Activated naive CD8-positive, alpha-beta T cell treated with anti-CD3 and anti-CD28 coated beads, Interleukin-2, amount 50 U/mL, for 24 hours (primary cell): ENCODE measurements at regions not wholly inside any gene's neighbourhood (a gene's known extent, or its start where the extent isn't known, plus 50 kb on each side); places are given as distances from the start of the nearest gene placed in this dataset.
"Not testable (repeated sequence)": the region's sequence is repeated elsewhere in the genome, so short reads cannot be mapped to it uniquely, and the experiment has no call there.

Experiments
- ATAC-seq: fragments of 150-1000 bp; cut with Tn5 transposase; one replicate; pipeline ENCODE4 v1.10.0; 2021
- DNase-seq: peaks from one replicate; pipeline ENCODE4 v3.0.0; 2021
- H3K27ac Mint-ChIP-seq: one replicate; pipeline ENCODE4 v1.8.0; 2021; ENCODE audit warnings: mild to moderate bottlenecking, mixed read lengths
- H3K27me3 Mint-ChIP-seq: one replicate; pipeline ENCODE4 v1.8.0; 2021; ENCODE audit warnings: mixed read lengths
- H3K36me3 Mint-ChIP-seq: one replicate; pipeline ENCODE4 v1.8.0; 2021; ENCODE audit warnings: low read depth, mixed read lengths
- H3K4me1 Mint-ChIP-seq: one replicate; pipeline ENCODE4 v1.8.0; 2021; ENCODE audit warnings: mixed read lengths
- H3K4me3 Mint-ChIP-seq: one replicate; pipeline ENCODE4 v1.8.0; 2021; ENCODE audit warnings: mild to moderate bottlenecking, moderate library complexity, mixed read lengths
- H3K9me3 Mint-ChIP-seq: one replicate; pipeline ENCODE4 v1.8.0; 2021; ENCODE audit warnings: mixed read lengths

DNA sequence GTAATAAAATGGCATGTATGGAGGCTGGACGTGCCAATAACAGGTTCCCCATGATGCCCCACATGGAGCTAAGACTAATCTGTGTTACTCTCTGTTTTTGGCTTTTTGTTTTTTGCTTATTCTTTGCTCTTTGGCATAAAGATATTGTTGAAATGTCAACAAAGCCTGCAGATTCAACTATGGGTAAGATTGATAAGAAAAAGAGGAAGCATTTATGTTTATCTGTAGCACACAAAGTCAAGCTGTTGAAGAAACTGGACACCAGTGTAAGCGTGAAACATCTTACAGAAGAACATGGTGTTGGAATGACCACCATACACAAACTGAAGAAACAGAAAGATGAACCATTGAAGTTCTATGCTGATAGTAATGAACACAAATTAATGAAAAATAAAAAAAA is 402.7 kb downstream of the LTN1 start:
- ATAC-seq, result no peak
- Mint-ChIP-seq H3K4me3 (no peak overlapping the region), H3K4me1 (no peaks in the 10 kb centered on the region), H3K27ac (no peak overlapping the region), H3K27me3 (no peaks in the 10 kb centered on the region), H3K36me3 (peaks cover 3% of the 10 kb centered on the region), H3K9me3 (peaks cover 12% of the 10 kb centered on the region)
- DNase-seq, result no peak

DNA sequence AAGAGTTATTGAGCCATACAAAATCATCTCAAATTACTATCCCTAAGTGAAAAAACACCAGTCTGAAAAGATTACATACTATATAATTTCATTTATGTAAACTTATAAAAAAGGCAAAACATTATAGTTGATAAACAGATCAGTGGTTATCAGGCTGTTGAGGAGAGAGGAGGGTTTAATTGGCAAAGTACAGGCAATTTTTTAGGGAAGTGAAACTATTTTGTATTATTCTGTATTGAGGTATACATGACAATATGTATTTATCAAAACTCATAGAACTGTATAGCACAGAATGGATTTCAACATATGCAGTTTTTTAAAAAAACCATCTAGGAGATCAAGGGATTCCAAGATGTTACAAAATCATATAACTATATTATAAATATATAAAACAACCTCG is 403.7 kb downstream of the LTN1 start:
- Mint-ChIP-seq H3K36me3 (peaks cover 3% of the 10 kb centered on the region), H3K27ac (no peak overlapping the region), H3K9me3 (peaks cover 12% of the 10 kb centered on the region), H3K4me3 (no peak overlapping the region), H3K27me3 (no peaks in the 10 kb centered on the region), H3K4me1 (no peaks in the 10 kb centered on the region)
- DNase-seq, result no peak
- ATAC-seq, result no peak

DNA sequence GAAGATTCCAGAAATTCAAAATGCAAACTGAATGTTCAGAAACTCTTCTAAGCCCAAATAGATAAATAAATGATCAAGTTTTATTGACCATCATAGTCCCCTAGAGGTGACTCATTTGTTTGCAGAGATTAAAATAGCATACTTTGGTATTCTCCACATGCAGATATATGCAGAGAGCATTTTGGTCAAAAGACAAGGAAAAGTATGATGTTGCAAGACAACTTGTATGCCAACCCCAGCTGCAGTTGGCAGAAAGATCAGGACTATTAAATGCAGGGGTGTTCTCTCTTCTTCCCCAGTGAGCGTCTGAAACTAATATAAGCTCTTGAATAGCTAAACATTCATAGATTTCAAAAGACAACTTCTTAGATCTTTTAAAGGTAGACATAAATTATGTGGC is 404.9 kb downstream of the LTN1 start:
- H3K27me3 Mint-ChIP-seq, result no peaks in the 10 kb centered on the region
- peaks cover 12% of the 10 kb centered on the region for H3K9me3 Mint-ChIP-seq
- H3K36me3 Mint-ChIP-seq, result peaks cover 3% of the 10 kb centered on the region
- H3K4me1 Mint-ChIP-seq, result no peaks in the 10 kb centered on the region
- no peak overlapping the region for H3K4me3 Mint-ChIP-seq
- DNase-seq (no peak), ATAC-seq (no peak)
- H3K27ac Mint-ChIP-seq, result no peak overlapping the region

DNA sequence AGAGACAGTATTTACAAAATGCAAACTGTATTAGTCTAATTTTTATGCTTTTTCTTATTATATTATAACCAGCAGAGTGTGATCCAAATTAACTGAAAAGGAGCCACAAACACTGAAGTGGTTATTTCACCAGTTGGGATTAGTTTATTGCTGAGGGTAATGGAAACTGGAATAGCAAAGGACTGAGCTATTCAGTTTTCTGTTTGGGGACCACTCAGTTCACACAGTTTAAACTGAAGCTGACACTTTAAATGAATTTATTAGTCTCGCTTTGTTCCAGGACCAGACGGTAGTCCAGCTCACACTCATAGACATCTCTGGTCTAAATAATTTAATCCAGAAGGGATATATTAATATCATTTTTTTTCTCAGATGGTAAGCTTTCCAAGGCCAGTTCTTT is 410.7 kb downstream of the LTN1 start:
- peaks cover 16% of the 10 kb centered on the region for H3K9me3 Mint-ChIP-seq
- no peaks in the 10 kb centered on the region for H3K4me1 Mint-ChIP-seq
- H3K4me3 Mint-ChIP-seq, result no peak overlapping the region
- DNase-seq, result no peak
- H3K27me3 Mint-ChIP-seq, result no peaks in the 10 kb centered on the region
- no peak for ATAC-seq
- H3K36me3 Mint-ChIP-seq, result peaks cover 10% of the 10 kb centered on the region
- H3K27ac Mint-ChIP-seq, result no peak overlapping the region

DNA sequence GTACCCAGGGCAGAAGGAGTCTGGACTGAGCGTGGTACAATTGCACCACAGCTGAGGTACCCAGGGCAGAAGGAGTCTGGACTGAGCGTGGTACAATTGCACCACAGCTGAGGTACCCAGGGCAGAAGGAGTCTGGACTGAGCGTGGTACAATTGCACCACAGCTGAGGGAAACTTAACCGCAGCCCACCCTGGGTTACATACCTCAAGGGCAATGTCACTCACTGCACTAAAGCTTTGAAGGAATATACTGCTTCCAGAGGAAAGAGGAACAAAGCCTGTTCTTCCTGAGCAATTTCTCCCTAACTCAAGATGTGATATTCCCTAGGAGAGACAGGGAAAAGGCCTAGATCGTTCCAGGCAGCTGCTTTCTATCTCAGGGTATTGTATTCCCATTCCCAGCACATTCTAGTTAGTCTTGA is 411.4 kb downstream of the LTN1 start:
- H3K4me3 Mint-ChIP-seq, DNase-seq, H3K27me3 Mint-ChIP-seq, H3K27ac Mint-ChIP-seq, H3K4me1 Mint-ChIP-seq, ATAC-seq: not testable (repeated sequence)
- peaks cover 14% of the 10 kb centered on the region for H3K9me3 Mint-ChIP-seq
- H3K36me3 Mint-ChIP-seq, result peaks cover 10% of the 10 kb centered on the region

DNA sequence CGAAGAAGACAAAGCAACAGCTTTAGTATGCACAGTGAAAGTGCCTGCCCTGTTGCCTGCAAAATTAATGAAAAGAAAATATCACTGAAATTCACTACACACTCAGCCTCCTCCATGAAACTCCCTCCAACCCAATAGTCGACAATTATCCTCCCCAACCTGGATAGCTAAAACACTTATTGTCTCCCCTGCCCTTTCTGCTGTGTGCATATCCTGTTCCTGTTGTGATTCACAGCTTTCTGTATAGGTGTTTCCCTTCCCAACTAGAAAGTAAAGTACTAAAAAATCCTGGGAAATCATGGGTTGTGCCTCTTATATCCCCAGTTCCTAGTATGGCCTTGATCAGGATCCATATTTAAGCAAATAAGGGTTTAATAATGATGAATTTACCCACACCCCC is 412.1 kb downstream of the LTN1 start:
- peaks cover 12% of the 10 kb centered on the region for H3K36me3 Mint-ChIP-seq
- no peaks in the 10 kb centered on the region for H3K27me3 Mint-ChIP-seq
- H3K4me1 Mint-ChIP-seq, result no peaks in the 10 kb centered on the region
- peaks cover 11% of the 10 kb centered on the region for H3K9me3 Mint-ChIP-seq
- H3K4me3 Mint-ChIP-seq, result no peak overlapping the region
- H3K27ac Mint-ChIP-seq, result no peak overlapping the region
- DNase-seq (no peak), ATAC-seq (no peak)

DNA sequence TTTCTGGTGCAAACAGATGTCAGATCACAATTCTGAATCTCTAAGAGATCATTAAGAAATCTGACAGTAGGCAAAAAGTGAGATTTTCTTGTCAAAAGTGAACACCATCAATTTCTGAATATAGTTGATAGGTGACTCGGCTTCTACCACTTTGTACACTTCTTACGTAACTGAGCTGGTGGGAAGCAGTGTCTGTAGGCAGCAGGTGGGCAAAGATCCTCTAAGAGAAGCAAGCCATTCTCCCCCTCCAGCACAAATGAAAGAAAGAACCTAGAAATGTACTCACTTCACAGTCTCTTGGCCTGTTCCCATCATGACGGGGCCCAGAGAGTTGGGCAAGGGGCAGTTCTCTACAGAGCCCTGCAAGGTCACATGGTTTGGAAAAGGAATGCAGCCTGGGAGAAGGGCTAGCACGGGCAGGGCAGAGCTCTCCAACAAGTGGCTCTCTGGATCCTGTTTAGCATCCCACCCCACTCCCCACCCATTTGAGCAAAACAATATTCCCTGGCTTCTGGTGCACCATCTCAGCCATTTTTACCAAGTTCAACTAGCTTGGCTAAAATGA is 412.6 kb downstream of the LTN1 start:
- Mint-ChIP-seq H3K36me3 (peaks cover 13% of the 10 kb centered on the region), H3K9me3 (peaks cover 8% of the 10 kb centered on the region), H3K27ac (no peak overlapping the region), H3K27me3 (no peaks in the 10 kb centered on the region), H3K4me1 (no peaks in the 10 kb centered on the region), H3K4me3 (no peak overlapping the region)
- ATAC-seq (no peak), DNase-seq (no peak)

DNA sequence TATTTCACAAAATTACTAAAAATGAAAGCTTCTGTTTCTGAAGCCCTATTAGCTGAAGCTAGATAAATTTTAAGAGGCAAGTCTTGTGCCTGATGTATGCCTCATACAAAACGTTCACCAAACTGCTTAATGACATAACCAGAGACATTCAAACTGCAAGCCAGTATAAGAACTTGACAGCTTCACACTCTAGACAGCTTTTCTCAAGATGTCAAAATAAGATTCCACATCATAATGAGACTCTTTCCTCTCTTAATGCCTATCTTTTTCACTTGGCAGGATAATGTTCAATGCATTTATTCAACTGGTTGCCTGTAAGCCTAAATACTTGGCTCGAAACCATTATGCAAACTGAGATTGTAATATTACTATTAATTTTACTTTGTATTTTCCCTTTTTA is 424.0 kb downstream of the LTN1 start:
- DNase-seq, result no peak
- no peak for ATAC-seq
- Mint-ChIP-seq H3K36me3 (no peaks in the 10 kb centered on the region), H3K4me1 (no peaks in the 10 kb centered on the region), H3K27ac (no peak overlapping the region), H3K9me3 (peaks cover 5% of the 10 kb centered on the region), H3K4me3 (no peak overlapping the region), H3K27me3 (no peaks in the 10 kb centered on the region)

DNA sequence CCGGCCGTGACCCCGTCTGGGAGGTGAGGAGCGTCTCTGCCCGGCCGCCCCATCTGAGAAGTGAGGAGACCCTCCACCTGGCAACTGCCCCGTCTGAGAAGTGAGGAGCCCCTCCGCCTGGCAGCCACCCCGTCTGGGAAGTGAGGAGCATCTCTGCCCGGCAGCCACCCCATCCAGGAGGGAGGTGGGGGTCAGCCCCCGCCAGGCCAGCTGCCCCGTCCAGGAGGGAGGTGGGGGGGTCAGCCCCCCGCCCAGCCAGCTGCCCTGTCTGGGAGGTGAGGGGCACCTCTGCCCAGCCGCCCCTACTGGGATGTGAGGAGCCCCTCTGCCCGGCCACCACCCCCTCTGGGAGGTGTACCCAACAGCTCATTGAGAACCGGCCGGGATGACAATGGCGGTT is 428.7 kb downstream of the LTN1 start:
- not testable (repeated sequence) for H3K36me3 Mint-ChIP-seq, H3K27me3 Mint-ChIP-seq, H3K27ac Mint-ChIP-seq, ATAC-seq, H3K4me3 Mint-ChIP-seq, DNase-seq
- peaks cover 18% of the 10 kb centered on the region for H3K4me1 Mint-ChIP-seq
- peaks cover 10% of the 10 kb centered on the region for H3K9me3 Mint-ChIP-seq

DNA sequence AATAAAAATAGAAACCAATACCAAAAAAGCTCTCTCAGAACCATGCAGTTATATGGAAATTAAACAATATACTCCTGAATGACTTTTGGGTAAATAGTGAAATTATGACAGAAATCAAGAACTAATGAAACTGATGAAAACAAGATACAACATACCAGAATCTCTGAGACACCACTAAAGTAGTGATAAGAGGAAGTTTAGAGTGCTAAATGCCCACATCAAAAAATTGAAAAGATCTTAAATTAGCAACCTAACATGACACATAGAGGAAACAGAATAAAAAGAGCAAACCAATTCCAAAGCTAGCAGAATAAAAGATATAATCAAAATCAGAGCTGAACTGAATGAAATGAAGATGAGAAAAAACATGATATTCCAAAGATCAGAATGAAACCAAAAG is 430.9 kb downstream of the LTN1 start:
- ATAC-seq, result no peak
- Mint-ChIP-seq H3K4me3 (no peak overlapping the region), H3K4me1 (peaks cover 18% of the 10 kb centered on the region), H3K36me3 (peaks cover 3% of the 10 kb centered on the region), H3K9me3 (peaks cover 10% of the 10 kb centered on the region), H3K27ac (no peak overlapping the region), H3K27me3 (no peaks in the 10 kb centered on the region)
- DNase-seq, result no peak

DNA sequence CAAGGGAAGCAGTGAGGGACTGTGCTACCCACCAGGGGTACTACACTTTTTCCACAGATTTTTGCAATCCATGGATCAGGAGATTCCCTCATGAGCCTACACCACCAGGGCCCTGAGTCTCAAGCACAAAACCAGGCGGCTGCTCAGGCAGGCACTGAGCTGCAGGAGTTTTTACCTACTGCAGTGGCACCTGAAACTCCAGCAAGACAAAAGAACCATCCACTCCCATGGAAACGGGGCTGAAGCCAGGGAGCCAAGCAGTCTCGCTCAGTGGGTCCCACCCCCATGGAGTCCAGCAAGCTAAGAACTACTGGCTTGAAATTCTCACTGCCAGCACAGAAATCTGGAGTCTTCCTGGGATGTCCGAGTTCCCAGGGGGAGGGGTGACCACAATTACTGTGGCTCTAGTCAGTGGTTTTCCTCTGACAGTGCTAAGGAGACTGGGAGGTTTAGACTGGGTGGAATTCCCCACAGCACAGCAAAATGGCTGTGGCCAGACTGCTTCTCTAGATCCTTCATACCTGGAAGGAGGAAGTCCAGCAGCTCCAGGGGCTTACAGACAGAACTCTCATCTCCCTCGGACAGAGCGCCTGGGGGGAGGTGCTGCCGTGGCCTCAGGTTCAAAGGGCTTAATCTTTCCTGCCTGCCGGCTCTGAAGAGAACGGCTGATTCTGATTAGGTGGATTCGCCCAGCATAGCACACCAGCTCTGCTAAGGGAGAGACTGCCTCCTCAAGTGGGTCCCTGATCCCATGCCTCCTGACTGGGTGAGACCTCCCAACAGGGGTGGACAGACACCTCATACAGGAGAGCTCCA is 437.8 kb downstream of the LTN1 start:
- Mint-ChIP-seq H3K4me3 (no peak overlapping the region), H3K4me1 (no peaks in the 10 kb centered on the region), H3K9me3 (peaks cover 3% of the 10 kb centered on the region), H3K36me3 (no peaks in the 10 kb centered on the region), H3K27me3 (no peaks in the 10 kb centered on the region), H3K27ac (no peak overlapping the region)
- DNase-seq, result no peak
- ATAC-seq, result no peak

DNA sequence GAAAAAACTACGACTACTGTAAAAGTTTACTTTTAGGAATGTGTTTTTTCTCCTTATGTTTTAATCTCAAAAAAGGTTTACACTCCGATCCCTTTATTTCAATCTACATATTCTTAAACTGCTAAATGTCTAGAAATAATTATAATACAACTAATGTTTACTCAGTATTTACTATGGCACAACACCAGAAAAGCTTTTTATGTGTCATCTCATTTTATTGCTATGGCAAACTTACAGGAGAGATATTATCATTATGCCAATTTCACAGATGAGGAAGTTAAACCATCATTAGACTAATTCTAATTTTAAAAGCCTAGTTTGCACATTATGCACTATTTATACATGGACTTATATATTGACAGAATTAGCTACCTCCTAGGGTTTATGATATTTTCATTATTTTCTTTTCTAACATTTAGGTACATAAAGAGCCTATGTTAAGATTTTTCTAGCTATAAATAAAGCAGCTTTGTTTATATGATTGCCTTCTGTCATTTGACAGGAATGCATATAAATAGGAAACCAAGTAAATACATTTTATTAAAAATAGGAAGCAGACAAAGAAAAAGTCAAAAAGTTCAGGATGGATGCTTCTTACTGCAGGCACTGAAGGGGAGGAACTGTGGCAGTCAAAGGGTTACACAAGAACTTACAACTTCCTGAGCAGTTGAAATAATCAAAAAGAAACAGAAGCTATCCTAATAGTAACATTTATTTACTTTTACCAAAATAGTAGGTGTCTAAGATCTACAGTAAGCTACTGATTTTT is 442.4 kb downstream of the LTN1 start:
- Mint-ChIP-seq H3K36me3 (no peaks in the 10 kb centered on the region), H3K4me3 (no peak overlapping the region), H3K4me1 (no peaks in the 10 kb centered on the region), H3K27me3 (no peaks in the 10 kb centered on the region), H3K27ac (no peak overlapping the region), H3K9me3 (no peaks in the 10 kb centered on the region)
- ATAC-seq (no peak), DNase-seq (no peak)

DNA sequence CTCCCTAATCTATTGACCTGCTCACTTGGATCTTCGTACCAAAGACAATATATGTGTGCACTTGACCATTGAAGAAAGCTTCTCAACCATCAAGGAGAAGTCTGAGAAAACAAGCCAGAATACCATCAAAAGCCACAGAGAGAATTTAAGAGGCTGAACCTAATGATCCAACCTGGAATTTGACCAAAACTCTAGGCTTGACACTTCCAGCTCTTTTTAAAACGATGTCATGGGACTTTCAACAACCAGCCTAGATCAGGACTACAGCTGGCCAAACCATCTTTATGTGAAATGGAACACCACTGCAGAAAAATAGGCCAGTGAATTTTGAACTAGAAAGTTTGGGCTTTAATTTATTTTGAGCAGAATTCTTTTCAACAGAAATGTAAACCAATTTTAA is 444.4 kb downstream of the LTN1 start:
- no peaks in the 10 kb centered on the region for H3K4me1 Mint-ChIP-seq

DNA sequence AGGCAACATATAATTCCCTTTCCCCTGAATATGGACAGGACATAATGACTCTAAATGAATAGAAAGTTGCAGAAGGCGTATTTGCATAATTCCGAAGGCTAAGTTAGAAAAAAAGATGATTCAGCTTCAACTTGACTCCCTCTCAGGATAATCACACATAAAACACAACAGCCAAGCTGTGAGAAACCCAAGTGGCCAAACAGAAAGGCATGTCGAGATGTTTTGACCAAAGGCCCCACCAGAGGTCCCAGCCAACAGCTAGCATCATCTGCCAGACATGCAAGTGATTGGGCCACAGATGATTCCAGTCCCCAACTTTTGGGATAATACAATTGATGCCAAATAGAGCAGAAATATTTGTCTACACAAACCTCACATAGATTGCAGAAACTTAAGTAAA is 444.9 kb downstream of the LTN1 start:
- DNase-seq, result no peak

More for the DNA sequence above, 444.4 kb downstream of the LTN1 start:
- H3K4me3 Mint-ChIP-seq, result no peak overlapping the region
- ATAC-seq (no peak), DNase-seq (no peak)
- H3K9me3 Mint-ChIP-seq, result no peaks in the 10 kb centered on the region
- H3K36me3 Mint-ChIP-seq, result no peaks in the 10 kb centered on the region
- no peaks in the 10 kb centered on the region for H3K27me3 Mint-ChIP-seq
- no peak overlapping the region for H3K27ac Mint-ChIP-seq

DNA sequence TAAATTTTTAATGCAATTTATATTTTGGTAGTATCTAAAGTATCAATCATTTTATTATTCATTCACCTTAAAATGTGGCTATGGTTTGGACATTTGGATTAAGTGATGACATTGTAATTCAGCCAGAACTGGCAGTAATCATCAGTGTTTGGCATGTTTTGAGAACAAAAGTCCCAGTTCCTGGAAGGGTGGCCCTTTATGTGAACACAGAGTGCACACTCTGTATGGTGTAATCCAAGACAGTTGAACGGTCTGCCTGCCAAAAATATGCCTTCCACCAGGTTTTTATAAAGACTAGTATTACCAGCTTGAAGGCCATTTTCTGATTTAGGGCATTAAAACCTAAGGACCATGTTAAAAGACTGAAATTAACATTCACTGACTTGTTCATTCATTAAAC is 448.7 kb downstream of the LTN1 start:
- Mint-ChIP-seq H3K27me3 (no peaks in the 10 kb centered on the region), H3K9me3 (no peaks in the 10 kb centered on the region), H3K27ac (no peak overlapping the region), H3K4me1 (no peaks in the 10 kb centered on the region), H3K4me3 (no peak overlapping the region), H3K36me3 (no peaks in the 10 kb centered on the region)
- ATAC-seq (no peak), DNase-seq (no peak)

More for the DNA sequence above, 444.9 kb downstream of the LTN1 start:
- H3K9me3 Mint-ChIP-seq, result no peaks in the 10 kb centered on the region
- H3K4me1 Mint-ChIP-seq, result no peaks in the 10 kb centered on the region
- H3K27ac Mint-ChIP-seq, result no peak overlapping the region
- H3K36me3 Mint-ChIP-seq, result no peaks in the 10 kb centered on the region
- H3K27me3 Mint-ChIP-seq, result no peaks in the 10 kb centered on the region
- ATAC-seq, result no peak
- H3K4me3 Mint-ChIP-seq, result no peak overlapping the region
